ENCODE measurements at regions not wholly inside any gene's neighbourhood (a gene's known extent, or its start where the extent isn't known, plus 50 kb on each side); places are given as distances from the start of the nearest gene placed in this dataset.

DNA sequence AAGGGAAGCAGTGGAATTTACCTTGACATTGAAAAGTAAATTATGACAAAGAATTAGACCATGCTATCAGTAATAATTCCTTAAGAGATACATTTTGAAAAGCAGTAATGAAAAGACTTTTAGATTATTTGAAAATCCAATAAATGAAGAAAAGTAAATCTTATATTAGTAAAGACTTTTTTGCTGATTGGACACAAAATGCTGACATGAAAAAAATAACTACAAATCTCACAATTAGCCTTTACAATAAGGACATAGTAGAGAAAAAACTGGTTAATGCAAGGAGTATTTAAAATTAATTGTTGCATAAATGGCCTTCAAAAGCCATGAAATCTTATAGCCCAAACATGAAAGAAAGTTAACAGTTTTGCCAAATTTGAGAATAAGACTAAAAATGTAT, 446.1 kb upstream of the FAM241A start:
- Histone ChIP-seq H3K4me3 (ENCODE audit: insufficient read depth, low read depth, low read length) (no peak overlapping the region), H2AFZ (replicated peaks; ENCODE audit: low read length, poor library complexity) (no peak overlapping the region), H3K23ac (ENCODE audit: low read depth, low read length) (no peak overlapping the region), H3K4me1 (ENCODE audit: control insufficient read depth, insufficient read depth, low read length) (no peaks in the 10 kb centered on the region), H3K4me2 (ENCODE audit: low read depth, low read length) (no peak overlapping the region), H3K9me1 (ENCODE audit: insufficient read depth, low read length) (no peaks in the 10 kb centered on the region), H2BK20ac (ENCODE audit: low read depth, low read length) (no peak overlapping the region), H3K79me1 (ENCODE audit: low read depth in 1 of 2, low read length in 2 of 2) (no peaks in the 10 kb centered on the region), H2AK5ac (ENCODE audit: low read depth, low read length) (no peak overlapping the region), H4K5ac (ENCODE audit: low read depth, low read length) (no peak overlapping the region), H4K8ac (ENCODE audit: low read depth in 2 of 2, low read length in 2 of 2) (no peak overlapping the region), H3K36me3 (ENCODE audit: control insufficient read depth, insufficient read depth, low read length) (no peaks in the 10 kb centered on the region), H3K27me3 (ENCODE audit: control insufficient read depth, insufficient read depth, low read length) (no peaks in the 10 kb centered on the region), H3K4ac (ENCODE audit: low read depth, low read length) (no peak overlapping the region), H2AK9ac (replicated peaks; ENCODE audit: low read depth, low read length, poor library complexity) (no peak overlapping the region), H4K91ac (ENCODE audit: insufficient read depth, low read depth, low read length) (no peak overlapping the region), H3K9ac (ENCODE audit: low read depth, low read length) (no peak overlapping the region), H2BK5ac (ENCODE audit: low read depth, low read length, poor library complexity, severe bottlenecking) (no peak overlapping the region), H2BK120ac (ENCODE audit: low read depth, low read length) (no peak overlapping the region), H2BK15ac (ENCODE audit: low read depth, low read length) (no peak overlapping the region), H4K20me1 (ENCODE audit: insufficient read depth, low read length) (no peaks in the 10 kb centered on the region), H3K56ac (ENCODE audit: extremely low read depth, insufficient read depth, low read length) (no peak overlapping the region), H3K14ac (replicated peaks; ENCODE audit: low read depth, low read length) (no peak overlapping the region), H3K18ac (ENCODE audit: low read depth, low read length) (no peak overlapping the region), H3K27ac (ENCODE audit: insufficient read depth, low read length) (no peak overlapping the region), H3K9me3 (ENCODE audit: control insufficient read depth, insufficient read depth, low read length) (no peaks in the 10 kb centered on the region)
- ChIA-PET CTCF (no interaction called here), POLR2A (ENCODE audit: unreplicated experiment) (no interaction called here)
- intact Hi-C loops (cut with micrococcal nuclease), result no loop called here
- DNase-seq (no peak), ATAC-seq (ENCODE audit: low read depth) (no peak)
- TF ChIP-seq SMC3 (IDR thresholded peaks at IDR 0.05; ENCODE audit: low read depth, low read length) (no peak), BHLHE40 (IDR thresholded peaks at IDR 0.05; ENCODE audit: low read depth, low read length) (no peak), NFE2L2 (IDR thresholded peaks at IDR 0.05; ENCODE audit: low read depth, low read length) (no peak), MAFK (IDR thresholded peaks at IDR 0.05; ENCODE audit: low read depth, low read length) (peak; percentile 92), RCOR1 (IDR thresholded peaks at IDR 0.05; ENCODE audit: insufficient replicate concordance, low read length) (no peak), MAZ (IDR thresholded peaks at IDR 0.05; ENCODE audit: borderline replicate concordance, low read depth, low read length) (no peak), RAD21 (IDR thresholded peaks at IDR 0.05; ENCODE audit: low read length) (no peak)
- TF ChIP-seq, protein P1, sequence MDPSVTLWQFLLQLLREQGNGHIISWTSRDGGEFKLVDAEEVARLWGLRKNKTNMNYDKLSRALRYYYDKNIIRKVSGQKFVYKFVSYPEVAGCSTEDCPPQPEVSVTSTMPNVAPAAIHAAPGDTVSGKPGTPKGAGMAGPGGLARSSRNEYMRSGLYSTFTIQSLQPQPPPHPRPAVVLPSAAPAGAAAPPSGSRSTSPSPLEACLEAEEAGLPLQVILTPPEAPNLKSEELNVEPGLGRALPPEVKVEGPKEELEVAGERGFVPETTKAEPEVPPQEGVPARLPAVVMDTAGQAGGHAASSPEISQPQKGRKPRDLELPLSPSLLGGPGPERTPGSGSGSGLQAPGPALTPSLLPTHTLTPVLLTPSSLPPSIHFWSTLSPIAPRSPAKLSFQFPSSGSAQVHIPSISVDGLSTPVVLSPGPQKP (IDR thresholded peaks at IDR 0.05; ENCODE audit: borderline replicate concordance, low read depth, low read length), result no peak
- dilution Hi-C loops (cut with HindIII; ENCODE audit: low sequenced_read_pairs, unreplicated experiment), result no loop called here
- in situ Hi-C loops (cut with MboI; ENCODE audit: low sequenced_read_pairs), result no loop called here
- no TSS peak for BruUV-seq (replicated peaks)

All from IMR-90 (cell line).